Skin of body (tissue), 1 donor: ENCODE measurements at regions not wholly inside any gene's neighbourhood (a gene's known extent, or its start where the extent isn't known, plus 50 kb on each side); places are given as distances from the start of the nearest gene placed in this dataset.

Experiments used
- DNase-seq: peaks from one replicate; lab custom pipeline; 2025; lab: John Stamatoyannopoulos, UW

DNA sequence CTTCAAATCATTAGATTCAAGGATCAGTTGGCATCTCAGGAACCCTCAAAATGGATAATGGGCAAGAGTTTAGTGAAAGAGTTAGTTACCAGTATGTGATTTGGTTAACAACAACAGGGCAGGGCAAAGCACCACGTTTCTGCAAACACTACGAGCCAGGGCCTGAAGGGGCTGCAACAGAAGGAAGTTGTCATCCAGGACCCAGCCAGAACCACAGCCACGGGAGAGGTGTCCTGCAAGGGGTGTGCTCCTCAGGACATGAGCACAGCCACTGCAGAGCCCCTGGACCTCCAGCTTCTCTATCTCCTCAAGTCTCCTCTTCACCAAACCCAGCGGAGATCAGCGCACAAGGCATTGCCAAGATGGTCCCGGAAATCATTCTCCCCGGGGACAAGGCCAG lies 173.3 kb upstream of the PIEZO2 start:
- DNase-seq, result no peak

DNA sequence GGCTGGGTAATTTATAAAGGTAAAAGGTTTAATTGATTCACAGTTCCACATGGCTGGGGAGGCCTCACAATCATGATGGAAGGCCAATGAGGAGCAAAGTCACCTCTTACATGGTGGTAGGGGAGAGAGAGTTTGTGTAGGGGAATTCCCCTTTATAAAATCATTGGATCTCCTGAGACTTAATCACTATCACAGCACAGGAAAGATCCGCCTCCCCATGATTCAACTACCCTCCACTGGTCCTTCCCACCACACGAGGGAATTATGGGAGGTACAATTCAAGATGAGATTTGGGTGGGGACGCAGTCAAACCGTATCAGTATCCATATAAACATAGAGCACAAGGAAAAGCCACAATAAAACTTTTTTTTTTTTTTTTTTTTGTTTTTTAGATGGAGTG lies 172.6 kb upstream of the PIEZO2 start:
- no peak for DNase-seq

DNA sequence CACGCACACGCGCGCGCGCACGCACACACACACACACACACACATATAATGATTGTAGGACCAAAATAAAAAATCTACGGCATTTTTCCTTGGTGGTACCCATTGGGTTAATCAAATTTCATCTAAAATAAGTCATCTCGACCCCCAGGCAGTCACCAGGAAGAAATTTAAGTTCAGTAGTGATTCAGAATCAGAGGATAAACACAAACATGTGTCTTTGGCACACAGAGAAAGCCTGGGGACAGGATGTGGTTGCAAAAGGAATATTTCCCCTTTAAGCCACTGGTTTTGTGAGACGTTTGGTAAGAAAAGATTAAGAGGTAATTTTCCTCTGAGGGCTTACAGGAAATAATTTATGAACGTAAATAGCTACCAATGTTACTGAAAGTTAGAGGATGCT lies 171.6 kb upstream of the PIEZO2 start:
- peak; percentile 38 for DNase-seq

DNA sequence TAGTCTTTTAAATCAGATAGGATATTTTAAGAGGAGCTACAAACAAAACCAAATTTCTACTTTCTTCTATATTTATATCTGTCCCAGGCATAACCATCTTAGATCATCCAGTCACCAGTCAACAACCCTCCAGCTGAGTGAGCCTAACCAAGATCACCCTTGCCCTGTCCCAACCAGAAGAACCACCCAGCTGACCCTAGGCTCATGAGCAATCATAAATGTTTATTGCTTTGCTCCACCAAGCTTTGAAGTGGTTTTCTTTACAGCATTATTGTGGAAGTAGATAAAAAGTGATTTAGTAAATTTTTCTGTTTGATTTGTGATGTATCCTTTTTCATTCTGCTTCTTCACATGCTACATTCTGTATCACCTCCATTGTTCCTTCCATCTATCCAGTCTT lies 167.2 kb upstream of the PIEZO2 start:
- no peak for DNase-seq

GRCh38 chr18:11310476-11311086 lies 161.2 kb upstream of the PIEZO2 start:
- no peak for DNase-seq

- DNase-seq, result no peak
Measured at GRCh38 chr18:11309172-11309571, 159.8 kb upstream of the PIEZO2 start.

- no peak for DNase-seq
Measured at GRCh38 chr18:11308499-11308898, 159.1 kb upstream of the PIEZO2 start.

DNA sequence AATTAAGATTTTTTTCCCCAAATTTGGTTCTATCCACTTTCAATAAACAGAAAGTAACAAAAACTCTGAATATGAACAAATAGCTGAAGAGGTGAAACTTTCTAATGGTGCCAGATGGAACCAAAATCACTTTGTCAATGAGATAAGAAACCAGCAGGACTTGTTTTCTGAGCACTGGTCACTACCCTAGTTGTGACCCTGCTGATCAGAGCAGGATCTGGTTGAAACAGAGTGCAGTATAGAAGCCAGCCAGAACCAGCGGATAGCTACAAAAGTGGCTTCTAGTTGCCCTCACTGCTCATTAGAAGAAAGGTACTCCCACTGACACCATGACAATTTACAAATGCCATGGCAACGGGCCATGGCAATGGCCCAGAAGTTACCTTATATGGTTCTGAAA lies 158.3 kb upstream of the PIEZO2 start:
- DNase-seq, result no peak

DNA sequence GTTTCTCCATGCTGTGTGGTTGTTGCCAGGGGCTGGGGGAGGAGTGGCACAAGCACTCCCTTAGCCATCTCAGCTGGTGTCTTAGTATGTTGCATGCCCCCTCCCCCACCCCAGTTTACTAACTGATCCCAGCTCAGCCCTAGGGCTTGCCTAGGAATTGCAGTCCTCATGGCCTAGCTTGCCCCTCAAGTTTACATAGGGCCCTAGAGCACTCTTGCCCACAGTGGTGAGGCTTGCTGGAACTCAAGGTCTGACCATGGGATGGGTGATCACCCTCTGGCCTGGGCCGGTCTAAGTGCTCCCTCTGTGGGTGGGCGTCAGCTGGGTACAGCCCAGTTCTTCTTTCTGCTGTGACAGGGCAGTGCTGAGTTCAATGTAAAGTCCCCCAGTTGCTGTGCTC lies 156.1 kb upstream of the PIEZO2 start:
- no peak for DNase-seq

DNA sequence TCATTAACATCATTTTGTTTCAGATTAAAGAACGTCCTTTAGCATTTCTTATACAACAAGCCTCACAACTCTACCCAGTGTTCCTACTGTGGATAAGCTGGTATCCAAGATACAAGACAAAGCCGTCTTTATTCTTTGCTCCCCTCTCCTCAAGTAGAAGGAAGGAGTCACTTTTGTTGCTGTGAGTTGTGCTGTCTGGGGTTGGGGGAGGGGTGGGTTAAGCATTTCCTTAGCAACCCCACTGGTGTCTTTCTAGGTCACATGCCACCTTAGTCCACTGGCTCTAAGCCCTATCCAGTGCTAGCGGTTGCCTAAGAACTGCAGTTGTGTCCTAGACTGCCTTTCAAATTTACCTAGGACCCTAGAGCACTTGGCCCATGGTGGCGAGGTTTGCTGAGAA lies 155.6 kb upstream of the PIEZO2 start:
- DNase-seq, result no peak

DNA sequence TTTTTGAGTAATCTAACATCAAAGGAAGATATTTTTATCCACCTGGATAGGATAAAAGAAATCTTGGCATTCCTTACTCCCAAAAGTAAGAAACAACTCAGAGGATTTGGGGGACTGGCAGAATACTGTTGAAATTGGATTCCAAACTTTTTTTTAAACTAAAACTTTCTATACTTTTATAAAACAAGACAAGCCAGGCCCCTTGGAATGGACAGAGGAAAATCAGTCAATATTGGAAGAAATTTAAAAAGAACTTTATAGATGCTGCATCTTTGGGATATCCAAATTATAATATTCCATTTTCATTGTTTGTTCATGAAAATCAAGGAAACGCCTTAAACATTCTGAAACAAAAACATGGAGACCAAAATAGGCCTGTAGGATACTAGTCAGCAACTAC lies 147.6 kb upstream of the PIEZO2 start:
- DNase-seq, result no peak

GRCh38 chr18:11293794-11294193 lies 144.4 kb upstream of the PIEZO2 start:
- DNase-seq, result no peak

DNA sequence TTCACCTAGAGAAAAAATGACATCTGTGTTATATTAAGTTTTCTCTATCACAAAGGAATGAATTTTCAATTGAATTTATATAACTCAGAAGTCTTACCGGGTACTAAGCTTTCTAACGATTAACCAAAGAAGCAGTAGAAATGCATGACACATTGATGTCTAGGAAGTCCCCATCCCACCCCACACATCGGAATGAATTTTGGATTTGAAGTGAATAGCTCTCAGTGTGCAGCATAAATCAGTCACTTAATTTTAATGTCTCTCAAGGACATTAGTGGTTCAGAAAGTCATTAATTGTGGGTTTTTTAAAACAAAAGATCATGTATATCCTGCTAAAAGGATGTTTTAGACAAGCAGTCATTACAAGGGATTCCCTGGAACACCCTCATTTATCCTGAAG lies 141.4 kb upstream of the PIEZO2 start:
- no peak for DNase-seq

DNA sequence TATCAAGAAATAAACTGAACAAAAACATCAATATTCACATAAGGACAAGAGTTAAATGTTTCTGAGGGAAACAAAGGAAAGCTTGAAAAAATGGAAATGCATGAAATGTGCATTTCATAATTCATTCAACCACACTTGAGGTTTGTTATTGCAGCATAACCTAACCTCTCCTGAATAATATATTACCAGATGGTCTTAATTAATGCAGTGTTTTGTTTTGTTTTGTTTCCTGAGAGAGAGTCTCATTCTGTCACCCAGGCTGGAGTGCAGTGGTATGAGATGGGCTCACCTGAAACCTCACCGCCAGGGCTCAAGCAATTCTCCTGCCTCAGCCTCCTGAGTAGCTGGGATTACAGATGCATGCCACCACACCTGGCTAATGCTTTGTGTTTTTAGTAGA lies 139.9 kb upstream of the PIEZO2 start:
- DNase-seq, result no peak

DNA sequence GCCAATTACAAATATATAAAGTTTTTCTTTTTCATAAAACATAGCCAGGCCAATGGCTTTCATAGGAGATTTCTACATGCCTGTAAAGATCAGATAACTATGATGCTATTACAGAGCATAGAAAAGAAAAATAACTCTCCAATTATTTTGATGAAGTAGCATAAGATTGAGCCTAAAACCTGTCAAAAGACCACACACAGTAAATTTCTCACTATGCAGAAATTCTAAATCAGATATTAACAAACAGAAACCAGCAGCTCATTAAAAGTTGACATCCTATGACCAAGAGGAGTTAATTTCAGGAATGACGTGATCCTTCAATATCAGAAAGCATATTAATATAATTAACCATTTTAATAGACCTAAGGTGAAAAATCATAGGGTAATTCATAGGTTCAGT lies 139.0 kb upstream of the PIEZO2 start:
- DNase-seq, result no peak

GRCh38 chr18:11286431-11286830 lies 137.1 kb upstream of the PIEZO2 start:
- DNase-seq, result no peak

- no peak for DNase-seq
Measured at GRCh38 chr18:11284811-11285210, 135.4 kb upstream of the PIEZO2 start.

DNA sequence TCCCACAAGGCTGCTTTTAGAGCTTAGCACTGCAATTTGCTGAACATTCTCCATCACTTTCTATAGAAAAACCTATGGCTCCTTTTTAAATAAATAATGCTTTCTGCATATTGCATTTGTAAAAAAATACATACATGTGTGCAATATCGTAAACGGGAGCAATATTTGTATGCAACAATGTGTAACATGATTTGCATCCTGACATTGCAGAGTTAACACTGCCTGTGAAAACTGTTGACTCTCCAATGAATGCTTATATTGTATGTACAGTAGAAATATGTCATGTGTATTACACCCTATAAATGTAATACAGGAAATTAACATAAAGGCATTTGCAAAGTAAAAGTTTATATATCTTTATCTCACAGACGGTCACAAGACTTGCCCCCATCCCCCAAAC lies 135.0 kb upstream of the PIEZO2 start:
- no peak for DNase-seq

- no peak for DNase-seq
Measured at GRCh38 chr18:11283479-11284161, 134.3 kb upstream of the PIEZO2 start.

- DNase-seq, result no peak
Measured at GRCh38 chr18:11279461-11279860, 130.1 kb upstream of the PIEZO2 start.

GRCh38 chr18:11276678-11277077 lies 127.3 kb upstream of the PIEZO2 start:
- DNase-seq, result no peak

DNA sequence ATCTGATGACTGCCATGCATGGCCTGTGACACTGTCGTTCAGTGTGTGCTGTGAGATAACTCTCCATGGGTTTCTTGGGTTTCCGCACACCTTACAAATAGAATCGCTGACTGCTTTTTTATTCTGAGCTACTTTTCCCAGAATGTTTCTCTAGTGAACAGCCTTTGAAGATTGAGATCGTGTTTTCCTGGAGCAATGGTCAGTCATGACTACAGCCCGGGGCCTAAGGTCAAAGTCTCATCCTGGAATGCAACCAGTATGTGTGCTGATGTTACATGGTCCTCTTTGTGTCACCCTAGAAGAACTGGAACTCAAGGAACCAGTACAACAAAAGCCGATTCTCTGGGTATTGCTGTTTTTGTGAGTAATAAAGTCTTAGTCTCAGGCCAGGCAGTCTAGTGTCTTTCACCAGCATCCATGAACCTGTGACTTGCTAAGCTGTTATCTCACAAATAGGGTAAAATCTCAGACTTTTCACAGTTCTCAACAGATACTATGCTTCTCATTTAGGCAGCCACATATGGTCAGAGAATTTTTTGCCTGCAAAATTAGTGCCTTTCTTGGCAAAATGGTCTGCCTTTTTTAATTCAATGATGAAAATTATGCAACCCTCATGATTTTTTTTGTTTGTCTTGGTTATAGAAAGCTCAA lies 124.9 kb upstream of the PIEZO2 start:
- no peak for DNase-seq

GRCh38 chr18:11272516-11272915 lies 123.1 kb upstream of the PIEZO2 start:
- no peak for DNase-seq
